ENCODE measurements at regions not wholly inside any gene's neighbourhood (a gene's known extent, or its start where the extent isn't known, plus 50 kb on each side); places are given as distances from the start of the nearest gene placed in this dataset.
"Not testable (repeated sequence)": the region's sequence is repeated elsewhere in the genome, so short reads cannot be mapped to it uniquely, and the experiment has no call there.

DNA sequence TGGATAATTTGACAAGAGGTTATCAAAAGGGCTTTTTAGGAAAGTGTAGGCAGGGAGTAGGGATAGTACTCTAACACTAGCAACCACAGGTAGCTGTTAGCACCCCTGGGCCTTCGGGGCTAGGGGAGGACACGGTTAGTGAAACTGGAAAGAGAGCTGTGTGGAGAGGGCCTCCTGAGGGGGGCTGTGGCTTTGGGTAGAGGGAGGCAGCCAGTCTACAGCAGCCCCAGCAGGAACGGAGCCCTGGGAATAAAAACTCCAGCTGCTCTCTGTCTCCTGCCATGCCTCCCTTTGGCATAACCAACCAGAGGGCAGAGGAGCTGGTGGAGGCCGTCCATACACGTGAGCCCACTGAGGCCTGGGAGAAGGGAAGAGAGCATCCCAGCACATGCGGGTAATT lies 223.2 kb downstream of the FOXD2 start:
- DNase-seq (ENCODE audit: low read depth) = no peak

DNA sequence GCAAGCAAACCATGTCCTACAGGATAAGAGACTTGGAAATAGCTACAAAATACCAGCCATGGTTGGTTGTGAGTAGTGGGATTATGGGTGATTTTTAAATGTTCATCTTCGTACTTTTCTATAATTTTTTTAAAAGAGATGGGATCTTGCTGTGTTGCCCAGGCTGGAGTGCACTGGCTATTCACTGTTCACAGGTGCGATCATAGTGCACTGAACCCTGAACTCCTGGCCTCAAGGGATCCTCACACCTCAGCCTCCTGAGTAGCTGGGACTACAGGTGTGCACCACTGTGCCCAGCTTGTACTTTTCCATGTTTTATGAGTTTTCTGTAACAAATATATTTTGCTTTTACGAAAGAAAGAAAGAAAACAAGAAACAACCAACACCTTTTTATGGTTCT lies 224.2 kb downstream of the FOXD2 start:
- no peak for DNase-seq (ENCODE audit: low read depth)

DNA sequence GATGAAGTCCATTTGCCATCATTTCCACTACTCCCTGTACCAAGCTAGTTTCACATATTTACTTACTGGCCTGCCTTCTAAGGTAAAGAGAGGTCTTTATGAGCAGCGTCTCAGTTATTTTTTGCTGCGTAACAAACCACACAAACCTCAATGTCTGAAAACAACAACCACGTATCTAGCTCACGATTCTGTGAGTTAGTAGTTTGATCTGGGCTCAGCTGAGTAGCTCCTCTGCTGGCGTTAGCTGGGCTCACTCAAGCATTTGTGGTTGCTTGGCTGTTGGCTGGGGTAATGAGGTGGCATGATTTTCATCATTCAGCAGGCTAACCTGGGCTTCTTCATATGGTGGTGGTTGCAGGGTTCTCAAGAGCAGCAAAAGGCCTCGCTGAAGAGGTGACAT lies 225.4 kb downstream of the FOXD2 start:
- DNase-seq (ENCODE audit: low read depth) = no peak

DNA sequence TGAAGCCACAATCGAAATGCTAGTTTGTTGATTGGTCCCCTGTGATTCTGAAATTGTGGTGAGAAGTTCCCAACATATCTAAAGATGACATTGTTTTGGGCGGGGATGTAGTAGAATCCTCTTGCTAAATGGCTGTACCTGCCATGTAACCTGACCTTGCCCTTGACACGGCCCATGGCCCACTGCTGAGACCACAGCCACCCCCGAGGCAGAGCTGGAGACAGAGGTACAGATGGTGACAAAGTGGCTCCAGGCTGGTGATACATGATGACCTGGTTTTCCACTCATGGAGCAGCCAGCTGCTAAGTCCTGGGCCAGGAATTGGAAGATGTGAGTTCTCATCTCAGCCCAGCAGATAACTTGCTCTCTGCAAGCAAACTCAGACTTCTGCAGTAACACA lies 226.5 kb downstream of the FOXD2 start:
- no peak for DNase-seq (ENCODE audit: low read depth)

DNA sequence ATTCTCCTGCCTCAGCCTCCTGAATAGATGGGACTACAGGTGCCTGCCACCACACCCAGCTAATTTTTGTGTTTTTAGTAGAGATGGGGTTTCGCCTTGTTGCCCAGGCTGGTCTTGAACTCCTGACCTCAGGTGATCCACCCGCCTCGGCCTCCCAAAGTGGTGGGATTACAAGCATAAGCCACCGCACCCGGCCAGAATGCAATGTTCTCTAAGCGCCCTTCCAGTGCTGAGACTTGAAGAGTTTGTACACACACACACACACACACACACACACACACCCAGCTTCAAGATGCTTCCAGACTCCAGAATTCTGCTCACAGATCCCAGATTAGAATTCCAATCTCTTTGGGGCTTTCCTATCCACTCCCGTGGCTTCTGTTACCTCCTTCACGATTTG lies 227.1 kb downstream of the FOXD2 start:
- DNase-seq (ENCODE audit: low read depth) = not testable (repeated sequence)

DNA sequence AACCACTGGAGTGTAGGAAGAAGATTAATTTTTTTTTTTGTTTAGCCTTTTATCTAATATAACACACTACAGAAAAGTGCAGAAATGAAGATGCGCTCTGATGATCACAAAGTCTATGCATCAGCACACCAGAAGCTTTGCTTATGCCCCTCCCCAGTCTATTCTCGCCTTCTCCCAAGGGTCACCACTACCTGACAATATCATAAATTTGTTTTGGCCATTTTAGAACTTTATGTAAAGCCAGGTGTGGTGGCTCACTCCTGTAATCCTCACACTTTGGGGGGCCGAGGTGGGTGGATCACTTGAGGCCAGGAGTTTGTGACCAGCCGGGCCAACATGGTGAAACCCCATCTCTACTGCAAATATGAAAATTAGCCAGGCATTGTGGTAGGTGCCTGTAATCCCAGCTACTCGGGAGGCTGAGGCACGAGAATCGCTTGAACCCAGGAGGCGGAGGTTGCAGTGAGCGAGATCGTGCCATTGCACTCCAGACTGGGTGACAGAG lies 231.3 kb downstream of the FOXD2 start:
- no peak for DNase-seq (ENCODE audit: low read depth)

DNA sequence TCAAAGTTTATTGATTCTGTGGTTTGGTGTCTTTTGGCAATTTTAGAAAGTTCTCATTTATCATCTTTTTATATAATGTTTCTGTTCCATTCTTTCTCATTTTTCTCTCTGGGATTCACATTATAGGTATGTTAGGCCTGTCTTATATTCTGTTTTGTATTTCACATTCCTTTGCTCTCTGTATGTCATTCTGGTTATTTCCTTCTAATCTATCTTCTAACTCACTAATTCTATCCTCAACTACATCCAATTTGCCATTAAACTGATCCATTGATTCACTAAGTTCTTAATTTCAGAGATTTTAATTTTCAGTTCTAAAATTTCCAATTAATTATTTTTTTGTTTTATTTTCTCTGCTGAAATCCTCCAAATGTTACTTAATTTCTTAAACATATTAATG lies 234.8 kb downstream of the FOXD2 start:
- DNase-seq (ENCODE audit: low read depth) = no peak

DNA sequence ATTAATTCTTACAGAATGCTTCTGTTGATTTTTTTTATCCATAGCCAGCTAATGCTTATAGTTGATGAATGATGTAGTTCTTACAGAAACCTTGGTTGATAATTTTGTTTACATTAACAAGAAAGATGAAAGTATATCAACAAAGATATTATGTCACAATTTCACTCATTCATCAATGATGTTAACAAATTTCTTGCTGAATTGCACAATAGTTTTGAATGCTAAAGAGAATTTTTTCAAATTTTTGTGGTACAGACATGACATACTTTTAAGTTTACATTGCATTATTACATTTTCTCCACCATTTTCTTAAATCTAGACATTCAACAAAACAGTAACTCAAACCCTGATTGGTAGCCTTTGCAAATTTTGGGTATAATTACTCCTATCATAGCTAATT lies 236.3 kb downstream of the FOXD2 start:
- no peak for DNase-seq (ENCODE audit: low read depth)

DNA sequence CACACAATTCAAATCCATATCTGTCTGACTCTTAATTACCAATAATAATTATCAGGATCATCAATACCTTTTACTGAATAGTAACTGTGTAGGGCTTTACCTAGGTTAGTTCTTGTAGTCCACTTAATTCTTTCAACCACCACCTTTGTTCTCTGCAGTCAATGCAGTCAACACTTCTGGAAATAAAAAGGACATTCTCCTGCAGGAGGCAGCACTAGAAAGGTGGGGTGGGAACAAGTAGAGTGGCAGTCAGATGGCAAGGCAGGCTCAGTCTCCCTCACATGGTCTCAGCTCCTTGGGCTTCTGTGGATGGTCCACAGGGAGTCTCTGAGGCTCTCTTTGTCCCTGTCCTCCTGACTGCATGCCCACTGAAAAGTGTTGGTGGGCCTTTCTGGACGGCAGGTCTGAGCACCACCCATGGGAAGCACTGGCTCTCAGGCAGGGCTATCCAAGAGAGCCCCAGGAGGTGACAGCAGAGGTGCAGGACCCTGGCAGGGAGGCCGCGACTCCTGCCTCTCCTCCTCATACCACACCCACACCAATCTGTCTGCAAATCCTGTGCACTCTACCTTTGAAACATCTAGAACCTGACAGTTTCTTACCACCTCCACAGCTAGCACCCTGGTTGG lies 237.3 kb downstream of the FOXD2 start:
- DNase-seq (ENCODE audit: low read depth) = no peak

DNA sequence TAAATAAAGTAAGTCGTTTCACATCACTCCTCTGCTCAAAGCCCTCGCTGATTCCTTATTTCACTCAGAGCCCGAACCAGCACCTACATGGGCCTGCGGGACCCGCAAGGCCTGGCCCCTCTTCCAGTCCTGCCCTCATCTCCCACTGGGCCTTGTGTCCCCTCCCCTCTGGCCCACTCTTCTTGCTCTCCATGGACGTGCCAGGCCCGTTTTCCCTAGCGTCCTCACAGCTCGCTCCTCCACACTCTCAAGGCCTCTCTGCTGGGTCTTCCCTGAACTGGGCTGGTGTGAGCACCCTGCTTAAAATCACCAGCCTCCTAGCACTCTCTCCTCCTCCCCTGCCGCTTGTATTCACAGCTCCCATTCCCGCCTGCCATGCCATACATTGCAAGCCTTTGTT lies 237.9 kb downstream of the FOXD2 start:
- no peak for DNase-seq (ENCODE audit: low read depth)

DNA sequence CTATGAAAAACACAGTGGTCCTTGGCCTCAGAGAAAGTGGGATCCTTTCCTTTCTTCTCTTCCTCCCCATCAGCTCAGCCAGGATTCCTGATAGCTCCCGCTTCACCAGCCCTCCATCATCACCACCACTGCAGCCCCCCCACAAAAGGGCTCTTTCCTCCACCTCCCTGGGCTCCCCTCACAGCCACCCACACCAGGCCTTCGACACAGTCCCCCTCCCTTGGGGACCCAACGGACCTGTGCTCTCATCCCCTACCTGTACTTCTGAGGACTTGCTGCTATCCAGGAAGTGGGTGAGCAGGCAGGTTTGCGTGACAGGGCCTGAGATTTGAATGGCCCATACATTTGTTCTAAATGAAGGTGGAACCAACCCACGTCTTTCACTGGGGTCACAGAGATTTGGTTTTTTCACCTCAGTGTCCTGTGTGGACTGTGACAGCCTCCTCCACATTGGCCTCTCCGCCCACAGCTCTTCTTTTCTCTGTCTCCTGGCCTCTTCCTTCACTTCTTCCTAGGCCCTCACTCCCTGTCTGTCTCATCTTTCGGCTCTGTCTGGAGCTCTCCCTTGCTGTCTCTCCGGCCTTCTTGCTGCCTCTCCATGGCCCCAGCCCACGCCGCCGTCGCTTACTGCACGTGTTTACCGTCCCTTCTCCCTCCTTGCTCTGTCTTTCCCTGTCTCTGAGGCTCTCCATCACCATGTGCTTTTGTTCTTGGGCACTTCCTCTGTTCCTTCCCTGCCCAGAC lies 238.6 kb downstream of the FOXD2 start:
- no peak for DNase-seq (ENCODE audit: low read depth)

DNA sequence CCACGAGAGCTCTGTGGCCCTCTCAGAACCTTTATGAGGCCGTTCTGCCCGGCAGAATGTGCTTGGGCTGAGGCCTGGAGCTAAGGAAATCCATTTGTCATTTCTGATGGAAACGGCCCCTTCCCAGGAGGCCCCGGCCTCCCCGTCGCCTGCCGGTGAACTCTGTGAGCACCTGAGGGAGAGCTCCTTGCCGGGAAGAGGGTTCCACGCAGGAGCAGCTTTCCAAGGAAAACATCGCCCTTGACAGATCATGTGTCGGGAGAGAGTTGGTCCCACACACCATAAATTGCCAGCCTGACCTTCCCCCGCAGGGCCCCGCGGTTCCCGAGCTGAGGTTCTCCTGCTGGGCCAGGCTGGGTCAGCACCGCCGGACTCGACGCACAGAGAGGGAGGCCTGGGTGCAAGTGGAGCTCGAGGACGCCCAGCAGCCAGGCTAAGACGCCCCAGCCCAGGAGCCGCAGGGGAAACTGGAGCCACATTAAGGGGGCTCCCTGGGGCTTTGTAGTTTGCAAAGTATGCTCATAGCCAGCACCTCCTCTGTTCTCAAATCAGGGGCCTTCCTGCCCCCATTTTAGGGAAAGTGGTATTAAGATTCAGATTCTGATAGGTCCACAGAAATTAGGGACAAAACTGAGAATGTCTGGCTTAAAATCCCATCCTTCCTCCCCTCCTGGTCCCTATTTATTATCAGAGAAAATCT lies 239.5 kb downstream of the FOXD2 start:
- no peak for DNase-seq (ENCODE audit: low read depth)

DNA sequence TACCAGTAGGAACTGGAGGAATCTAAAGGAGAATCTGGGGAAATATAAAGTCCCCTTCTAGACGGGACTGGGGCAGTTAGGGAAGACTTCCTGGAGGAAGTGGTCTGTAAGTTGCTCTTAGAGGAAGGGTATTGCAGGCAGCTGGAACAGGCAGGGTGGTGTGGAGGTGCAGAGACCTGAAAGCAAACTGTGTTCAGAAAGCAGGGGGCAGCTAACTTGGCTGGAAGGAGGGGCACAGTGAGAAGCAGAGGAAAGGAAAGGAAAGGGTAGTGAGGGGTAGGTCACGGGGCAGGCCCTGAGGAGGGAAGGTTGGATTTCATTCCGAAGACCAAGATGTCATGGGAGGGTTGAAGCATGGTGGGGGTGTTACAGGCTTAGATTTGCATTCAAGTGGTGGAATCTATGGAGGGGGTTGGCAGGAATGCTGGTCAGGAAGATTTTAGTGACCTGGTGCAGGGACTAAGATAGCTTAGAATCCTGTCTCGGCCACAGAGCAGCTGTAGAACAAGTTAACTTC lies 240.7 kb downstream of the FOXD2 start:
- no peak for DNase-seq (ENCODE audit: low read depth)

DNA sequence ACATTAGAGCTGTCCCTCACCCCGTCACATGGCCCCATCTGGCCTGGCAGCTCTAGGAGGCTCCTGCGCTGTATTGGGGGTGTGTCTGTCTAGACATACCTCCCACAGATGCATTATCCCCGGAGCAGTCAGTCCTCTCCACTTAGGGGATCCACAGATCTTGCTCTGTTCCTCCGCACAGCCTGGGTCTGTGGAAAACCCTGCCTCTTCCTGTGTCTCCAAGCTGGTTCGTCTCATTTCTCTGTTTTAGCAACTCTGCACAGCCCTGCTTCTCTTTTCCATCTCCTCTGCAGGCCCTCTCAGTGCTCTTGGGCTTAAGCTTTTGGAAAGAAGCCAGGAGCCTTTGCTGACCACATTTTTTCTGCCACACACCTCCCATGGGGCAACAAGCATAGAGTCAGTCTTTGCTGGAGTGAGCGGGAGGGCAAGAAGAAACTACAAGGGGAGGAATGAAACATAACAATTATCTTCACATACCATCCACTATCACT lies 241.5 kb downstream of the FOXD2 start:
- no peak for DNase-seq (ENCODE audit: low read depth)

DNA sequence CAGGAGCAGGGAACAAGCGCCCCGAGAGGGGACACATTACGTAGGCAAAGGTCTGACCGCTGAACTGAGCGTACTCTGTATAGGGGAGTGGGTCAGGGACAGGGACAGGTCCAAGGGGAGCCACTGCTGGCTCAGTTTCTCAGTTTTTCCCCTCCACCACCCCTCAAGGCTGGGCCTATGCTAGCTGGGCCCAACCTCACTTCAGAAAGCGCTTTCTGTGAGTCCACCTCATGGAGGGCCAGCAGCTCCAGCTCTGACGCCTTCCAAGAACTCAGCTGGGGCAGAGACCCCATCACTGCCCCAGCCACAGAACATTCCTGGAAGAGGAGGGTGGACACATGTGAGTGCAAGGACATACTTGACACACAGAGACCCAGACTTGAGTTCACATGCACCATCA lies 242.0 kb downstream of the FOXD2 start:
- no peak for DNase-seq (ENCODE audit: low read depth)

DNA sequence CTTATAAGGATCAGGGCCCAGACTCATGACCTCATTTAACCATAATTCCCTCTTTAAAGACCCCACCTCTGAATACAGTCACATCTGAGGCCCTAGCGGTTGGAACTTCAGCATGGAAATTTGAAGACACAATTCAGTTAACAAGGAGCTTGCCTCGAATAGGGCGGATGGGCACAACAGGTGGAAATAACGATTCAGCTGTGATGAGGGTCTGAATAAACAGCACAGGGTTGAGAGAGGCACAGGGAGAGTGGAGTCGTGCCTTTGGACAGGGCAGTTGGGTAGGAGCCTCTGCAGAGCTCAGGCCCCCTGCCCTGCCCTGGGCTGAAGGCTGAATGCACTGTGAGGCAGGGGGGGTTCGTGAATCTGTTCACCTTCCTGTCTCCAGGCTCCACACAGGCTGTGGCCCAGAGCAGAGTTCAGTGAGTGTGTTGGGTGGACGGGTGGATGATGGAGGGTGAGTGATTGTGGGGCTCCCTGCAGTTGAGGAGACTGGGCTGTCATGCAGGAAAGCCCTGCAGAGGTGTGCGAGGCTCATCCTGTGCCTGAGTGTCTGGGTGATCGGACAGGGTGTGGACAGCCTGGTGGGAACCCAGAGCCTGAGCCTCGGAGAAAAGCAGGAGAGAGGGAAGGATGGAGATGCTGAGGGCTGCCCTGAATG lies 243.1 kb downstream of the FOXD2 start:
- no peak for DNase-seq (ENCODE audit: low read depth)

DNA sequence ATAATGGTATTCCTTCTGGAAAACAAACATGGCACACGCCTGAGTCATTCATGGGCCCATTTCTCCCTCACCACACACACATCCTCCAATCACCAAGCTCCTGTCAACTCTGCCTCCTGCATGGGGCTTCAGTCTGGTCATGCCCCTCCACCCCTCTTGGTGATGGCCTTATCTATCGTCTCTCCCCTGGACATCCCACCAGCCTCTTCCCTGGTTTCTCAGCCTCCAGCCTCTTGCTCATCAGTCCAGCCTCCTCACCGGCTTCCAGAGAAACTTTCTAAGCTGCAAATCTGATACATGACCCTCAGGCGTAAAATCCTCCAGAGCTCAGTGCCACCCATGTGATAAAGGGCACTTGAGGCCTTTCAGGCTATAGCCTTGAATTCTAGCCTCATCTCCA lies 243.9 kb downstream of the FOXD2 start:
- no peak for DNase-seq (ENCODE audit: low read depth)

DNA sequence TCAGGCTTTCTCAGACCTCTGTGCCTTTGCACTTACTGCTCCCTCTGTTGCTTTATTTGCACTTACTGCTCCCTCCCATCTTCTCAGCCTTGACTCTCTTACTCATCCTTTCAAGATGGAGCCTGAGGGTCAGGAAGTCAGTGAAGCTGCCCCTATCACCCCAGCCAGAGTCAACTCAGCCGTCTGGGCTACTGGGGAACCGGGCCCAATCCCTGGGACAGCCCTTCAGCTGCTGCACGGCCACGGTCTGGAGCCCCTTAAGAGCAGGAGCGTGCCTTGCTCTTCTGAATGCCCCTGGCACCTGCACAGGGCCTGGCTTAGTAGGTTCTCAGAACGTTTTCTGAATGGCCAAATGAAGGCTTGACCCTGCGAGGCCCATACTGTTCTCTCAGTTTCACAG lies 244.4 kb downstream of the FOXD2 start:
- DNase-seq (ENCODE audit: low read depth) = no peak

DNA sequence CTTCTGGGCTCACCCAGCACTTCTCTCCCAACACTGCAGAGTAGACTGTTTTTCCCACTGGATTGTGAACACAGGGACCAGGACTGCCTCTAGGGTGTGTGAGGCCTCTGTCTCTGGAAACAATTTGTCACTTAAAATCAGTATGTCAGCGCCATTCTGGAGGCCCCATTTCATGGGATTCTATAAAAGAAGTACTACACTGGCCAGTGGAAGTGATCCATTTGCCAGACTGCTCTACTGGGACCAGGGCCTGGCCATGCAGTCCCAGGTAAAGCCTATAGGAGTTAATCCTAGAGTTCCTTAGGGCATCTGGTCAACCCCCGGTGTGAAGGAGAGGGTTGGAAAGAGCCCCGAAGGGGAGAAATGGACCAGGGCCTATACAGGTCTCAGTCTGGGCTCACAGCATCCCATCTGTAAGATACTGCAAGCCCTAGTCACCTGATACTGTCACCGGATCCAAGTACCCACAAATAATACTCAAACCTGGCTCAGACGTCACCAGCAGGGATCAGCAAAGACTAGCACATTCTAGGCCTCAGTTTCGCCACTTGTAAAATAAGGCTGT lies 245.0 kb downstream of the FOXD2 start:
- no peak for DNase-seq (ENCODE audit: low read depth)

DNA sequence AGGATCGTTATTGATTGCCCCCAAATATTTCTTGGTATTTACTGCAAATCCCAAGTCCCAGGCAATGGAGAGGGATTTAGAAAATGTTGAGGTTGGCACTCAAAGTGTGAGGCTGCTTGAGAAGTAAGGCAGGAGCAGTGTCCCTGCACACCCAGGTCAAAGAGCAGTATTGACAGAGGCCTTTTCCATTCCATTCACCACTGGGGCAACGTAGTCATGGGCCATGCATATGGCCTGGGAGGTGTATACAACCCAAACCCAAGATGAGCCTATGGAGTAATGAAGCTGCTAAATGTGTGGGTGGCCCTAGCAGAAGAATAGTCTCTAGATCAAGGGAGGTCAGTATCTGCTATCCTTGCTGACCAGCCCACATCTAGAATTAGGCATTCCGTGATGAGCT lies 245.6 kb downstream of the FOXD2 start:
- no peak for DNase-seq (ENCODE audit: low read depth)

DNA sequence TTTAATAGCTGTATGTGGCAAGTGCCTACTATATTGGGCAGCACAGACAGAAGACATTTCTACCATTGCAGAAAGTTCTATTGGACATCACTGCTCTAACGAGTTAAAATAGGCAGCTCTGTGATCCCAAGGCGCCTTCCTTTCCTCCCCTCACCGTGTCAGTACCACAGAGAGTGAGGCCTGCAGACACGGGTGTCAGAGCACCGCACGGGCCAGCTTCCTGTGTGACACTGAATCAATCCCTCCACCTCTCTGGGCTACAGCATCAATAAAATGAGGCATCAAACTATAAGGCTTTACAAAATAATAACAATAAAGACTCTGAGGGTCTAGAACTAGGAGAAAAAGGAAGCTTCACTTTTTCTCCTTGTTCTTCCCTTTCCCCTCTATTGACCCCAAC lies 246.7 kb downstream of the FOXD2 start:
- no peak for DNase-seq (ENCODE audit: low read depth)

All from T-helper 22 cell (primary cell).